CD4-positive, alpha-beta T cell treated with Interleukin-15 for 1 hour (primary cell): ENCODE measurements at regions not wholly inside any gene's neighbourhood (a gene's known extent, or its start where the extent isn't known, plus 50 kb on each side); places are given as distances from the start of the nearest gene placed in this dataset.
"Not testable (repeated sequence)": the region's sequence is repeated elsewhere in the genome, so short reads cannot be mapped to it uniquely, and the experiment has no call there.

Experiments
- DNase-seq: peaks from one replicate; pipeline ENCODE4 v3.0.0-alpha.2; 2020

GRCh38 chr2:192542148-192543066, 347.7 kb upstream of the TMEFF2 start:
- not testable (repeated sequence) for DNase-seq

GRCh38 chr2:192539306-192539705, 344.6 kb upstream of the TMEFF2 start:
- no peak for DNase-seq

GRCh38 chr2:192536922-192537624, 342.3 kb upstream of the TMEFF2 start:
- DNase-seq, result no peak

- no peak for DNase-seq
Observed at GRCh38 chr2:192535956-192536921, 341.5 kb upstream of the TMEFF2 start.

- no peak for DNase-seq
Observed at GRCh38 chr2:192534072-192534471, 339.3 kb upstream of the TMEFF2 start.

GRCh38 chr2:192524642-192525251, 330.0 kb upstream of the TMEFF2 start:
- DNase-seq, result not testable (repeated sequence)

GRCh38 chr2:192524214-192524613, 329.5 kb upstream of the TMEFF2 start:
- not testable (repeated sequence) for DNase-seq

GRCh38 chr2:192515937-192516336, 321.2 kb upstream of the TMEFF2 start:
- no peak for DNase-seq

GRCh38 chr2:192513575-192513974, 318.8 kb upstream of the TMEFF2 start:
- DNase-seq, result no peak

GRCh38 chr2:192507836-192508450, 313.2 kb upstream of the TMEFF2 start:
- DNase-seq, result not testable (repeated sequence)

- DNase-seq, result no peak
Observed at GRCh38 chr2:192500550-192501200, 305.9 kb upstream of the TMEFF2 start.

- DNase-seq, result no peak
Observed at GRCh38 chr2:192499476-192499875, 304.7 kb upstream of the TMEFF2 start.

GRCh38 chr2:192498747-192499146, 304.0 kb upstream of the TMEFF2 start:
- no peak for DNase-seq

- not testable (repeated sequence) for DNase-seq
Observed at GRCh38 chr2:192488158-192488557, 293.4 kb upstream of the TMEFF2 start.

- no peak for DNase-seq
Observed at GRCh38 chr2:192487636-192488035, 292.9 kb upstream of the TMEFF2 start.

GRCh38 chr2:192484903-192485302, 290.2 kb upstream of the TMEFF2 start:
- DNase-seq, result no peak

GRCh38 chr2:192480984-192481383, 286.3 kb upstream of the TMEFF2 start:
- no peak for DNase-seq

- no peak for DNase-seq
Observed at GRCh38 chr2:192473331-192473730, 278.6 kb upstream of the TMEFF2 start.

- DNase-seq, result no peak
Observed at GRCh38 chr2:192471982-192472381, 277.2 kb upstream of the TMEFF2 start.

- no peak for DNase-seq
Observed at GRCh38 chr2:192469612-192470011, 274.9 kb upstream of the TMEFF2 start.

- DNase-seq, result no peak
Observed at GRCh38 chr2:192467953-192468660, 273.4 kb upstream of the TMEFF2 start.
